Natural killer cell (primary cell): ENCODE measurements at regions not wholly inside any gene's neighbourhood (a gene's known extent, or its start where the extent isn't known, plus 50 kb on each side); places are given as distances from the start of the nearest gene placed in this dataset.

ENCODE experiments used
- ATAC-seq, 3 donors: fragments of 150-1000 bp in 2 of 3; fragments of 200-7000 bp in 1 of 3; cut with Tn5 transposase; 1 replicate in 1 of 3; 2 replicates in 2 of 3; pipeline ENCODE4 v1.10.0; 2021; ENCODE audit warnings: mild to moderate bottlenecking in 2 of 3, moderate library complexity in 2 of 3
- DNase-seq, 2 donors: peaks; one replicate each; pipeline versions ENCODE4 v3.0.0 to v3.0.0-alpha.2; 2013 to 2021; ENCODE audit warnings: mixed read lengths in 1 of 2
- H3K27ac ChIP-seq: one replicate; pipeline ENCODE4 v1.5.1; 2013; ENCODE audit warnings: mild to moderate bottlenecking, low read length
- H3K27me3 ChIP-seq: one replicate; pipeline ENCODE4 v1.6.1; 2013; ENCODE audit warnings: low read length; ENCODE audit not compliant: control insufficient read depth, insufficient read depth
- H3K36me3 ChIP-seq: one replicate; pipeline ENCODE4 v1.6.1; 2013; ENCODE audit warnings: low read length; ENCODE audit not compliant: control insufficient read depth, insufficient read depth
- H3K4me1 ChIP-seq: one replicate; pipeline ENCODE4 v1.6.1; 2013; ENCODE audit warnings: low read length; ENCODE audit not compliant: control insufficient read depth, insufficient read depth
- H3K4me3 ChIP-seq: one replicate; pipeline ENCODE4 v1.5.1; 2013; ENCODE audit warnings: low read length
- H3K9me3 ChIP-seq: one replicate; pipeline ENCODE4 v1.6.1; 2013; ENCODE audit warnings: low read length; ENCODE audit not compliant: control insufficient read depth, insufficient read depth
- H3K27ac Mint-ChIP-seq, 2 donors: one replicate each; pipeline ENCODE4 v1.8.0; 2022; ENCODE audit warnings: mild to moderate bottlenecking in 2 of 2, mixed read lengths in 2 of 2, moderate library complexity in 1 of 2
- H3K27me3 Mint-ChIP-seq, 2 donors: one replicate each; pipeline ENCODE4 v1.8.0; 2022; ENCODE audit warnings: low read depth in 2 of 2, mixed read lengths in 2 of 2
- H3K36me3 Mint-ChIP-seq: one replicate; pipeline ENCODE4 v1.8.0; 2022; ENCODE audit warnings: mixed read lengths
- H3K4me1 Mint-ChIP-seq, 2 donors: one replicate each; pipeline ENCODE4 v1.8.0; 2022; ENCODE audit warnings: mixed read lengths in 2 of 2
- H3K4me3 Mint-ChIP-seq: one replicate; pipeline ENCODE4 v1.8.0; 2022; ENCODE audit warnings: mild to moderate bottlenecking, moderate library complexity, mixed read lengths
- H3K9me3 Mint-ChIP-seq, 2 donors: one replicate each; pipeline ENCODE4 v1.8.0; 2022; ENCODE audit warnings: mixed read lengths in 2 of 2
- WGBS: methylation state at CpG from one replicate; pipeline ENCODE4 v1.1.7; 2013; ENCODE audit warnings: missing lambda C conversion rate; ENCODE audit not compliant: insufficient coverage; 5-methylcytosine and 5-hydroxymethylcytosine counted together
- intact Hi-C: fragments of 100-400 bp; cut with micrococcal nuclease; formaldehyde crosslinking; loops from one replicate; pipeline ENCODE4 v1.14.2; 2022
- TF ChIP-seq, protein P1 (sequence below): fragments of 200-600 bp; IDR thresholded peaks from one replicate; pipeline ENCODE4 v1.8.0; 2022; ENCODE audit warnings: antibody characterized with exemption

DNA sequence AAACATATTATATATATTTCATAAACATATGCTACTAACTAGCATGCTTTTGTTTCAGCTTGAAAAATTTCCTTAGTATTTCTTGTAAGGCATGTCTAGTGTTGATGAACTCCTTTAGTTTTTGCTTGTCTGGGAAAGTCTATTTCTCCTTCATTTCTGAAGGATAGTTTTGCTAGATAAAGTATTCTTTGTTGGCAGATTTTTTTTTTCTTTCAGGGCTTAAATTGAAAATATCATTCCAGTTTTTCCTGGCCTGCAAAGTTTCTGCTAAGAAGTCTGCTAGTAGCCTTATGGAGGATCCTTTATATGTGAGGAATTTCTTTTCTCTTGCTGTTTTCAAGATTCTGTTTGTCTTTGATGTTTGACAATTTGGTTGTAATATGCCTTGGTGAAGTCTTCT is 183.5 kb downstream of the SLC4A3 start:
- Mint-ChIP-seq H3K4me1 (no peaks in the 10 kb centered on the region), H3K36me3 (no peaks in the 10 kb centered on the region), H3K4me3 (no peak overlapping the region), H3K27me3 (no peaks in the 10 kb centered on the region), H3K9me3 (peaks cover 4 to 11% of the 10 kb centered on the region in 2 donors), H3K27ac (no peak overlapping the region)
- no peak overlapping the region for H3K4me3 ChIP-seq
- intact Hi-C loops = no loop called here
- TF ChIP-seq, protein P1, sequence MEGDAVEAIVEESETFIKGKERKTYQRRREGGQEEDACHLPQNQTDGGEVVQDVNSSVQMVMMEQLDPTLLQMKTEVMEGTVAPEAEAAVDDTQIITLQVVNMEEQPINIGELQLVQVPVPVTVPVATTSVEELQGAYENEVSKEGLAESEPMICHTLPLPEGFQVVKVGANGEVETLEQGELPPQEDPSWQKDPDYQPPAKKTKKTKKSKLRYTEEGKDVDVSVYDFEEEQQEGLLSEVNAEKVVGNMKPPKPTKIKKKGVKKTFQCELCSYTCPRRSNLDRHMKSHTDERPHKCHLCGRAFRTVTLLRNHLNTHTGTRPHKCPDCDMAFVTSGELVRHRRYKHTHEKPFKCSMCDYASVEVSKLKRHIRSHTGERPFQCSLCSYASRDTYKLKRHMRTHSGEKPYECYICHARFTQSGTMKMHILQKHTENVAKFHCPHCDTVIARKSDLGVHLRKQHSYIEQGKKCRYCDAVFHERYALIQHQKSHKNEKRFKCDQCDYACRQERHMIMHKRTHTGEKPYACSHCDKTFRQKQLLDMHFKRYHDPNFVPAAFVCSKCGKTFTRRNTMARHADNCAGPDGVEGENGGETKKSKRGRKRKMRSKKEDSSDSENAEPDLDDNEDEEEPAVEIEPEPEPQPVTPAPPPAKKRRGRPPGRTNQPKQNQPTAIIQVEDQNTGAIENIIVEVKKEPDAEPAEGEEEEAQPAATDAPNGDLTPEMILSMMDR = no peak
- no peaks in the 10 kb centered on the region for H3K4me1 ChIP-seq
- no peak overlapping the region for H3K27ac ChIP-seq
- peaks cover 8% of the 10 kb centered on the region for H3K9me3 ChIP-seq
- DNase-seq (no peak), ATAC-seq (no peak)
- no peaks in the 10 kb centered on the region for H3K27me3 ChIP-seq
- H3K36me3 ChIP-seq = no peaks in the 10 kb centered on the region

DNA sequence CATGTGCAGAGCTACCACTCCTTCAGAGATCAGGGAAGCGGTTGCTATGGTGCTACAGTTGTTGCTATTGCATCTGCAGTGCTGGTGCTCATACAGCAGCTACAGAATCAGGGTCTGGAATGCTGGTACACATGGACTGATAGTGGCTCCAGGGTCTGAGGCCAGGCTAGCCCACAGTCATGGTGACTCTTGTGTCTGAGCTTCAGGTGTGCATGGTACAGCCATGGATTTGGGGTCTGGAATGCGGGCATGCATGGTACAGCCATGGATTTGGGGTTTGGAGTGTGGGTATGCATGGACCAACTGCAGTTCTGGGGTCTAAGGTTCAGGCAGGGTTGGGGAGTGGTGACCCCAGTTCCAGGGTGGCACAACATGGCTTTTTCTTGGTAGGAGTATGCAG is 185.2 kb downstream of the SLC4A3 start:
- Mint-ChIP-seq H3K27ac (no peak overlapping the region), H3K27me3 (no peaks in the 10 kb centered on the region), H3K4me1 (no peaks in the 10 kb centered on the region), H3K9me3 (peaks cover 7 to 13% of the 10 kb centered on the region in 2 donors), H3K36me3 (no peaks in the 10 kb centered on the region), H3K4me3 (no peak overlapping the region)
- no peaks in the 10 kb centered on the region for H3K27me3 ChIP-seq
- H3K27ac ChIP-seq = no peak overlapping the region
- intact Hi-C loops = no loop called here
- peak in 1 of 3 donors; percentile 39 for ATAC-seq
- TF ChIP-seq, protein P1 = no peak
- no peaks in the 10 kb centered on the region for H3K36me3 ChIP-seq
- H3K4me3 ChIP-seq = no peak overlapping the region
- peaks cover 8% of the 10 kb centered on the region for H3K9me3 ChIP-seq
- DNase-seq = no peak
- 44% methylated on average over 2 of the region's 2 CpGs for WGBS
- no peaks in the 10 kb centered on the region for H3K4me1 ChIP-seq

DNA sequence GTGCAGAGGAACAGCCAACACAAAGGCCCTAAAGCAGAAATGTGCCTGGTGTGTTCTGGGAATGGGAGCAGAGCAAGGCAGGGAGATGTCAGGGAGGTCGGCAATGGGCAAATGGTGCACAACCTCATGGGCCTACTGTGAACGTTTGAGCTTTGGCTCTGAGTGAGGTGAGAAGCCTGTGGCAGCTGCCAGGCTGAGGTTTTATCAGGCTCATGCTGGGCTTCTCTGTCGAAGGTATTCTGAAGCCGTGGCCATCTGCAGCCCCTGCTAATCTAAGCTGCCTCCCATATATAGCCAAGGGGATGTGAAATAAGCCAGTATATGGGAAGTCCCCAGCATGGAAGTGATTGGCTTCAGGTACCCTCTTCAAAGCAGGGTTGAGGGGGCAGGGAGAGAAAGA is 193.3 kb downstream of the SLC4A3 start:
- no peak overlapping the region for H3K27ac ChIP-seq
- TF ChIP-seq, protein P1 = no peak
- H3K9me3 ChIP-seq = peaks cover 3% of the 10 kb centered on the region
- H3K27ac Mint-ChIP-seq = no peak overlapping the region
- H3K27me3 ChIP-seq = no peaks in the 10 kb centered on the region
- DNase-seq (no peak), ATAC-seq (no peak)
- no peak overlapping the region for H3K4me3 ChIP-seq
- no peaks in the 10 kb centered on the region for H3K36me3 Mint-ChIP-seq
- 53% methylated on average over 3 of the region's 4 CpGs for WGBS
- H3K36me3 ChIP-seq = no peaks in the 10 kb centered on the region
- H3K27me3 Mint-ChIP-seq = no peaks in the 10 kb centered on the region
- peaks cover 8 to 10% of the 10 kb centered on the region in 2 donors for H3K9me3 Mint-ChIP-seq
- H3K4me1 Mint-ChIP-seq = no peaks in the 10 kb centered on the region
- intact Hi-C loops = no loop called here
- H3K4me1 ChIP-seq = no peaks in the 10 kb centered on the region
- H3K4me3 Mint-ChIP-seq = no peak overlapping the region

DNA sequence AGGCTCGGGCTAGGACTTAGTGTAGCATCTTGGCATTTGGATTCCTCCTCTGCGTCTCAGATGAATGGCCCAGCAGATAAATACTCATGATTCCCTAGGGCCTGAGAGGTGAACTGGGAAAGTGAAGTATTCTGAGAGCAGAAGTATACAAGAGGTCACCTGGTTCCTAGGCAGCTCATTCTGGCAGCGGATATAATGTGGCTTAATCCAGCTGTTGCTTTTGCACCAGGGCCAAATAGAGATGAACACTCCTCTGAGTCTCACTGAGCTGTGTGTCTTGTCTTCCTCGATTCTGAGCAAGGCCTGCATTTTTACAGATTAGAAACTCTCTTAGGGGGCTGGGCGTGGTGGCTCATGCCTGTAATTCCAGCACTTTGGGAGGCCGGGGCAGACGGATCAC is 196.1 kb downstream of the SLC4A3 start:
- Histone ChIP-seq H3K4me3 (no peak overlapping the region), H3K27me3 (no peaks in the 10 kb centered on the region), H3K9me3 (peaks cover 3% of the 10 kb centered on the region), H3K36me3 (no peaks in the 10 kb centered on the region), H3K27ac (no peak overlapping the region), H3K4me1 (no peaks in the 10 kb centered on the region)
- ATAC-seq (no peak), DNase-seq (no peak)
- no peak overlapping the region for H3K4me3 Mint-ChIP-seq
- no peak overlapping the region for H3K27ac Mint-ChIP-seq
- no peaks in the 10 kb centered on the region for H3K4me1 Mint-ChIP-seq
- intact Hi-C loops = no loop called here
- peaks cover 3% of the 10 kb centered on the region in 2 donors for H3K9me3 Mint-ChIP-seq
- 88% methylated on average over 7 of the region's 7 CpGs for WGBS
- TF ChIP-seq, protein P1 = no peak
- H3K36me3 Mint-ChIP-seq = no peaks in the 10 kb centered on the region
- no peaks in the 10 kb centered on the region for H3K27me3 Mint-ChIP-seq
